Activated T-cell treated with anti-CD3 and anti-CD28 coated beads, Interleukin-2, amount 50 U/mL, for 48 hours (primary cell): ENCODE measurements at regions not wholly inside any gene's neighbourhood (a gene's known extent, or its start where the extent isn't known, plus 50 kb on each side); places are given as distances from the start of the nearest gene placed in this dataset.
A peak's percentile ranks its signal among the peaks of the same experiment; 100 is the strongest.
"Not testable (repeated sequence)": the region's sequence is repeated elsewhere in the genome, so short reads cannot be mapped to it uniquely, and the experiment has no call there.

ENCODE experiments used
- DNase-seq, 2 experiments: peaks; one replicate each; pipeline ENCODE4 v3.0.0-alpha.2; 2020

DNA sequence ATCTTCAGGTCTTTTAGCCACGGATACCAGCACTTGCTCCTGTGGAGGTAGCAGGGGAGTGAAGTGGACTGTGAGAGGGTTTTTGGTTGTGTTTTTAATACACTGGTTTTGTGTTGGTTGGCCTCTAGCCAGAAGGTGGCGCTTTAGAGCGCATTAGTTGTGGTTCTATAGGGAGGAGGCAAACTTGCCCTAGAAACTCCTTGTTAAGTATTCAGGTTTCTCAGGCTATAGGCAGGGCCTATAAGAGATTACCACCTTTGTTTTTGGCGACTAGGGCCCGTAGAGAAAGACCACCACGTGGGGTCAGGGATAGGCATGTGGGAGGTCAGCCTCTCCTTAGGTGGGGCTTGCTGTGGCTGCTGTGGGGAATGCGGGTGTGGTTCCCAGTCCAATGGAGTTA lies 221.6 kb upstream of the SPANXN4 start:
- DNase-seq = peak; percentile 31 to 32

DNA sequence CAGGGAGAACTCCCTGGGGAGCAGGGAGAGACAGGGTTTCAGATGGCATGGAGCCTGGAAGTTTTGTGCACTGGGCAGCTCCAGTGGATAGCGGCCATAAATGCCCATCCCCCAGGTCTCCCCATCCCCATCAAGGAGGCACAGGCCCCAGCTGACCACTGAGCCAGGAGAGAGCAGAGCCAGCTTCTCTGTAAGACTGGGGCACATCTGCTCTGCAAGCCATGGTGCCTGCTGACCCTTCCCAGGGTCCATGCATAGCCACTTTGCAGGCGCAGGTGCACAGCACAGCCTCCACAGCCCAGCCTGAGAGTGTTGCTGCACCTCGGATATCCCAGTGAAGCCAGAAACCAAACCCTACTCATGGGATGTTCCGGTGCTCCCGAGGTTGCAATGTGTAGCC lies 206.3 kb upstream of the SPANXN4 start:
- DNase-seq = no peak

DNA sequence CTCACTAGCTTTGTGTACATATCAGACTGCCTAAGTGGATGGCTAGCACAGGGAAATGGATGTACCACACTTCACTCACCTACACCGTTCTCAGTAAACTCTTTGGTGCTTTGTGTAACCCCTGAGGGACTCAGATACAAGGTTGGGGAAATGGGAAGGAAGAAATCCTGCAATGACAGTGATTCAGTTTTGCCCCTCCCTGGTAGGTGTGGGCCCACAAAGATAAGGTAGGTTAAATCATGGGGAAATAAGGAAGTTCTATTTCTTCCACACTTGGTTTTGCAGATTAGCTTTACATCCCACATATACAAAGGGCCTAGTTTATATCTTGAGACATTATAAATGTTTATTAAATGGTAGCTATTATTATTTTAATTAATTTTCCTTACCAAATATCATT lies 197.6 kb upstream of the SPANXN4 start:
- no peak for DNase-seq

DNA sequence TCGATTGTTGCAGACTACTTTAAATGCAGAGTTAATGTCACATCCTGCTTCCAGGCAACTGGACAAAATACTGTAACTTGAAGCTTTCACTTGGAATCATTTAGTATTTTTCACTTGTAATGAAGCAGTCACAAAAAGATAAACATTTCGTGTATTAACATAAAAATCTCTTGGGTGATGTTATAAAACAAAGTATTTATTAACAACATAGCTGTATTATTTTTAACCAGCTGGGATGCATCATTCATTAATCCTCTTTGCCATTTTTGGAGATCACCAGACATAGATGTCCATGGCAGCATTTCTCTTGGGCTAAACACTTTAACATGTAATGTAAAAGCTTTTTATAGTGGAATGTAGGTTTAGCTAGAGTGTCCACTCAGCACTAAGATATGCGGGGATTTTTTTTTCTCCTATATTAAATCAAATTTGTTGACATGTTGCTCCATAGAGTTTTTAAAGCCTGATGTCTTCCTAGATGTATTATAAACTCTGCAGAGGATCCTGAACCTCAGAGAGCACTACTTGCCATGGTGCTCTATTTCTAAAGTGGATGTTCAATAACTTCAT lies 193.7 kb upstream of the SPANXN4 start:
- no peak for DNase-seq

- no peak for DNase-seq
Measured at GRCh38 chrX:142854970-142855369, 170.8 kb upstream of the SPANXN4 start.

- DNase-seq = no peak
Measured at GRCh38 chrX:142860944-142861343, 164.8 kb upstream of the SPANXN4 start.

DNA sequence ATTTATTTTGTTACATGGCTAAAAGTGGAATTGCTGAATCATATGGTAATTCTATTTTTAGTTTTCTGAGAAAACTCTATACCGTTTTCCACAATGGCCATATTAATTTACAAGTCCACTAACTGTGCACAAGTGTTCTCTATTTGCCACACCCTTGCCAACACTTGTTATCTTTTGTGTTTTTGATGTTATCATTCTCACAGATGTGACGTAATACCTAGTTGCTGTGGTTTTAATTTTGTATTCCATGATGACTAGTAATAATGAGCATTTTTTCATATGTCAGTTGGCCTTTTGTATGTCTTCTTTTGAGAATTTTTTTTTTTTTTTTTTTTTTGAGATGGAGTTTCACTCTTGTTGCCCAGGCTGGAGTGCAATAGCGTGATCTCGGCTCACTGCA lies 164.2 kb upstream of the SPANXN4 start:
- DNase-seq = no peak

- not testable (repeated sequence) for DNase-seq
Measured at GRCh38 chrX:142866247-142866646, 159.5 kb upstream of the SPANXN4 start.

DNA sequence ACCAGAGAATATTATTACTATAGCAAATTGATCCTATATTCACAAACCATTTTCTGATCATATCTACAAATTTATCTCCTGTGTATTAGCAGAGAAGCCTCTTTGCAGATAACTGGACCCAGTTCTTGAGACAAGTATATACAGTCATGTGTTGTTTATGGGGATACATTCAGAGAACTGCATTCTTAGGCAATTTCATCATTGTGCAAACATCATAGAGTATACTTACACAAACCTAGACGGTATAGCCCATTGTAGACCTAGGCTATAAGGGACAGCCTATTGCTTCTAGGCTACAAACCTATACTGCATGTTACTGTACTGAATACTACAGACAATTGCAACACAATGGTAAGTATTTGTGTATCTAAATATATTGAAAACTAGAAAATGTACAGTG lies 152.5 kb upstream of the SPANXN4 start:
- no peak for DNase-seq

DNA sequence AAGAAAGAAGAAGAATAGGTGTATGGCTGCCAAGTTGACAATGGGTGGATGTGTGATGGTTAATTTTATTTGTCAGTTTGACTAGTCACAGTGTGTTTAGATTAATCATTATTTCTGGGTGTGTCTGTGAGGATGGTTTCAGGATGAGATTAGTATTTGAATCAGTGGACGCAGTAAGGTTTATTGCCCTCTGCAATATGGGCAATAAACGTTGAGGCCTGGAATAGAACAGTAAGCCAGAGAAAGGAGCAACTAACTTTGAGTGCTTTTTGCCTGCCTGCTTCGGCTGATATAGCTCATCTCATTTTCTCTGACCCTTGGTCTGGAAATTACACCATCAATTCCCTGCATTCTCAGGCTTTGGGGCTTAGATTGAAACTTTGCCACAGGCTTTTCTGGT lies 140.8 kb upstream of the SPANXN4 start:
- DNase-seq = no peak

- DNase-seq = no peak
Measured at GRCh38 chrX:142891046-142891445, 134.7 kb upstream of the SPANXN4 start.

- DNase-seq = no peak
Measured at GRCh38 chrX:142898164-142898563, 127.6 kb upstream of the SPANXN4 start.

- DNase-seq = no peak
Measured at GRCh38 chrX:142923201-142923600, 102.5 kb upstream of the SPANXN4 start.

GRCh38 chrX:142938793-142939192 lies 86.9 kb upstream of the SPANXN4 start:
- no peak for DNase-seq

DNA sequence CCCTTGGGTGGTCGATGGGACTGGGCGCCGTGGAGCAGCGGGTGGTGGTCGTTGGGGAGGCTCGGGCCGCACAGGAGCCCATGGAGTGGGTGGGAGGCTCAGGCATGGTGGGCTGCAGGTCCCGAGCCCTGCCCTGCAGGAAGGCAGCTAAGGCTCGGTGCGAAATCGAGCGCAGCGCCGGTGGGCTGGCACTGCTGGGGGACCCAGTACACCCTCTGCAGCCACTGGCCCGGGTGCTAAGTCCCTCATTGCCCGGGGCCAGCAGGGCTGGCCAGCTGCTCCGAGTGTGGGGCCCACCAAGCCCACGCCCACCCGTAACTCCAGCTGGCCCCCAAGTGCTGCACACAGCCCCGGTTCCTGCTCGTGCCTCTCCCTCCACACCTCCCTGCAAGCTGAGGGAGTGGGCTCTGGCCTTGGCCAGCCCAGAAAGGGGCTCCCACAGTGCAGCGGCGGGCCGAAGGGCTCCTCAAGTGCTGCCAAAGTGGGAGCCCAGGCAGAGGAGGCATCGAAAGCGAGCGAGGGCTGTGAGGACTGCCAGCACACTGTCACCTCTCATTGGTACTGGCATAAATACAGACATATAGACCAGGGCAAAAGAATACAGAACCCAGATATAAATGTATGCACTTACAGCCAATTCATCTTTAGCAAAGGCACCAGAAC lies 53.5 kb upstream of the SPANXN4 start:
- DNase-seq = not testable (repeated sequence)
